Right ventricle myocardium inferior (tissue), 1 donor: ENCODE measurements at regions not wholly inside any gene's neighbourhood (a gene's known extent, or its start where the extent isn't known, plus 50 kb on each side); places are given as distances from the start of the nearest gene placed in this dataset.

Source experiments
- ATAC-seq: fragments of 200-7000 bp; cut with Tn5 transposase; one replicate; pipeline ENCODE4 v1.9.1; 2020; ENCODE audit warnings: mild to moderate bottlenecking, moderate library complexity
- DNase-seq: peaks from one replicate; pipeline ENCODE4 v3.0.0; 2021; ENCODE audit errors: missing footprints
- intact Hi-C: fragments of 100-400 bp; cut with DNase I; formaldehyde crosslinking; loops from one replicate; pipeline ENCODE4 v1.11.0; 2022
- donor health status: DM: no; HTN: yes; CAD: no; lungs with severe emphysema.

GRCh38 chr9:88236511-88237478, 98.5 kb upstream of the SPATA31C2 start:
- intact Hi-C loops = no loop called here
- ATAC-seq (peak; percentile 78), DNase-seq (peak; percentile 79)

- intact Hi-C loops = no loop called here
- ATAC-seq = no peak
- no peak for DNase-seq
Observed at GRCh38 chr9:88235615-88236014, 97.3 kb upstream of the SPATA31C2 start.

GRCh38 chr9:88234114-88234513, 95.8 kb upstream of the SPATA31C2 start:
- intact Hi-C loops = no loop called here
- DNase-seq = no peak
- ATAC-seq = no peak

- intact Hi-C loops = no loop called here
- ATAC-seq (no peak), DNase-seq (no peak)
Observed at GRCh38 chr9:88233091-88233490, 94.8 kb upstream of the SPATA31C2 start.

- ATAC-seq (no peak), DNase-seq (no peak)
- intact Hi-C loops = no loop called here
Observed at GRCh38 chr9:88230612-88231011, 92.3 kb upstream of the SPATA31C2 start.

- no peak for DNase-seq
- intact Hi-C loops = no loop called here
Observed at GRCh38 chr9:88229434-88229833, 91.2 kb upstream of the SPATA31C2 start.

GRCh38 chr9:88224938-88225337, 86.7 kb upstream of the SPATA31C2 start:
- intact Hi-C loops = no loop called here
- no peak for DNase-seq
- ATAC-seq = no peak

More at GRCh38 chr9:88229434-88229833, 91.2 kb upstream of the SPATA31C2 start:
- no peak for ATAC-seq

- intact Hi-C loops = no loop called here
- DNase-seq = peak; percentile 60
- peak; percentile 44 for ATAC-seq
Observed at GRCh38 chr9:88221105-88221504, 82.8 kb upstream of the SPATA31C2 start.

GRCh38 chr9:88220652-88221051, 82.4 kb upstream of the SPATA31C2 start:
- intact Hi-C loops = no loop called here
- DNase-seq (no peak), ATAC-seq (no peak)

GRCh38 chr9:88219601-88220000, 81.3 kb upstream of the SPATA31C2 start:
- intact Hi-C loops = no loop called here
- DNase-seq = no peak
- ATAC-seq = no peak

GRCh38 chr9:88218726-88219125, 80.5 kb upstream of the SPATA31C2 start:
- intact Hi-C loops = no loop called here
- DNase-seq = no peak
- ATAC-seq = no peak

- ATAC-seq (no peak), DNase-seq (peak; percentile 45)
- intact Hi-C loops = no loop called here
Observed at GRCh38 chr9:88216126-88216995, 78.1 kb upstream of the SPATA31C2 start.

- intact Hi-C loops = no loop called here
- DNase-seq = no peak
- ATAC-seq = no peak
Observed at GRCh38 chr9:88215196-88216125, 77.2 kb upstream of the SPATA31C2 start.

GRCh38 chr9:88202321-88202720, 64.0 kb upstream of the SPATA31C2 start:
- intact Hi-C loops = no loop called here
- DNase-seq (no peak), ATAC-seq (no peak)

- intact Hi-C loops = no loop called here
- ATAC-seq (no peak), DNase-seq (no peak)
Observed at GRCh38 chr9:88198341-88198807, 60.1 kb upstream of the SPATA31C2 start.

- intact Hi-C loops = no loop called here
- ATAC-seq (no peak), DNase-seq (no peak)
Observed at GRCh38 chr9:88197781-88198340, 59.6 kb upstream of the SPATA31C2 start.

- no peak for DNase-seq
- no peak for ATAC-seq
- intact Hi-C loops = no loop called here
Observed at GRCh38 chr9:88197016-88197415, 58.7 kb upstream of the SPATA31C2 start.

GRCh38 chr9:88196142-88196790, 58.0 kb upstream of the SPATA31C2 start:
- no peak for ATAC-seq
- DNase-seq = no peak
- intact Hi-C loops = no loop called here
